Activated naive CD4-positive, alpha-beta T cell treated with anti-CD3 and anti-CD28 coated beads, Interleukin-2, amount 50 U/mL, for 24 hours (primary cell): ENCODE measurements at regions not wholly inside any gene's neighbourhood (a gene's known extent, or its start where the extent isn't known, plus 50 kb on each side); places are given as distances from the start of the nearest gene placed in this dataset.
"Not testable (repeated sequence)": the region's sequence is repeated elsewhere in the genome, so short reads cannot be mapped to it uniquely, and the experiment has no call there.

Experiments
- H3K27ac Mint-ChIP-seq: one replicate; pipeline ENCODE4 v1.8.0; 2021; ENCODE audit warnings: mild to moderate bottlenecking, mixed read lengths
- H3K27me3 Mint-ChIP-seq: one replicate; pipeline ENCODE4 v1.8.0; 2021; ENCODE audit warnings: mixed read lengths
- H3K36me3 Mint-ChIP-seq: one replicate; pipeline ENCODE4 v1.8.0; 2021; ENCODE audit warnings: mixed read lengths
- H3K4me1 Mint-ChIP-seq: one replicate; pipeline ENCODE4 v1.8.0; 2021; ENCODE audit warnings: mixed read lengths
- H3K4me3 Mint-ChIP-seq: one replicate; pipeline ENCODE4 v1.8.0; 2021; ENCODE audit warnings: mild to moderate bottlenecking, mixed read lengths
- H3K9me3 Mint-ChIP-seq: one replicate; pipeline ENCODE4 v1.8.0; 2021; ENCODE audit warnings: mixed read lengths

GRCh38 chr6:3966426-3966825 is 112.5 kb downstream of the FAM217A start:
- Mint-ChIP-seq H3K4me1 (no peaks in the 10 kb centered on the region), H3K4me3 (no peak overlapping the region), H3K9me3 (no peaks in the 10 kb centered on the region), H3K27ac (no peak overlapping the region), H3K27me3 (peaks cover 3% of the 10 kb centered on the region), H3K36me3 (peaks cover 5% of the 10 kb centered on the region)

GRCh38 chr6:3970097-3970496 is 108.8 kb downstream of the FAM217A start:
- no peak overlapping the region for H3K4me3 Mint-ChIP-seq
- H3K27ac Mint-ChIP-seq, result no peak overlapping the region
- H3K27me3 Mint-ChIP-seq, result peaks cover 6% of the 10 kb centered on the region
- no peaks in the 10 kb centered on the region for H3K9me3 Mint-ChIP-seq
- no peaks in the 10 kb centered on the region for H3K4me1 Mint-ChIP-seq
- H3K36me3 Mint-ChIP-seq, result peaks cover 3% of the 10 kb centered on the region

- H3K27ac Mint-ChIP-seq, result not testable (repeated sequence)
Measured at GRCh38 chr6:3973152-3973551, 105.8 kb downstream of the FAM217A start.

DNA sequence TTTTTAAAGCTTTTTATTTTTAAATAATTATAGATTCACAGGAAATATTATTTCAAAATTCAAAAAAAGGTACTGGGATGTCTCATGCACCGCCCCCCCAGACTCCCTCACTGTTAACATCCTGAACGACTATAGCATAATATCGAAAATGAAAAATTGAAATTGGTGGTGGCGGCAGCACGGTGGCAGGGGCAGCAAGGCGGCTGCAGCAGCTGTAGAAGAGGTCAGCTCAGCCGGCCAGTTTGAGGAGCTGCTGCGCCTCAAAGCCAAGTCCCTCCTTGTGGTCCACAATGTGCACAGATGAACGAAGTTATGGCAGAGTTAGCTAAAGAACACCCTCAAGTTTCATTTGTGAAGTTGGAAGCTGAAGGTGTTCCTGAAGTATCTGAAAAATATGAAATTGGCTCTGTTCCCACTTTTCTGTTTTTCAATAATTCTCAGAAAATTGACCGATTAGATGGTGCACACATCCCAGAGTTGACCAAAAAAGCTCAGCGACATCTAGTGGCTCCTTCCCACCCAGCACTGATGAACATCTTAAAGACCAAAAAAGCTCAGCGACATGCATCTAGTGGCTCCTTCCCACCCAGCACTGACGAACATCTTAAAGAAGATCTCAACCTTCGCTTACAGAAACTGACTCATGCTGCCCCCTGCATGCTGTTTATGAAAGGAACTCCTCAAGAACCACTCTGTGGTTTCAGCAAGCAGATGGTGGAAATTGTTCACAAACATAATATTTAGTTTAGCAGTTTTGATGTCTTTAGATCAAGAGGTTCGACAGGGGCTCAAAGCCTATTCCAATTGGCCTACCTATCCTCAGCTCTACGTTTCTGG is 100.8 kb downstream of the FAM217A start:
- Mint-ChIP-seq H3K27me3 (peaks cover 2% of the 10 kb centered on the region), H3K36me3 (peaks cover 4% of the 10 kb centered on the region), H3K4me3 (no peak overlapping the region), H3K27ac (no peak overlapping the region), H3K9me3 (peaks cover 5% of the 10 kb centered on the region), H3K4me1 (peaks cover 10% of the 10 kb centered on the region)

More at GRCh38 chr6:3973152-3973551, 105.8 kb downstream of the FAM217A start:
- H3K36me3 Mint-ChIP-seq, H3K9me3 Mint-ChIP-seq, H3K27me3 Mint-ChIP-seq, H3K4me1 Mint-ChIP-seq, H3K4me3 Mint-ChIP-seq: not testable (repeated sequence)

DNA sequence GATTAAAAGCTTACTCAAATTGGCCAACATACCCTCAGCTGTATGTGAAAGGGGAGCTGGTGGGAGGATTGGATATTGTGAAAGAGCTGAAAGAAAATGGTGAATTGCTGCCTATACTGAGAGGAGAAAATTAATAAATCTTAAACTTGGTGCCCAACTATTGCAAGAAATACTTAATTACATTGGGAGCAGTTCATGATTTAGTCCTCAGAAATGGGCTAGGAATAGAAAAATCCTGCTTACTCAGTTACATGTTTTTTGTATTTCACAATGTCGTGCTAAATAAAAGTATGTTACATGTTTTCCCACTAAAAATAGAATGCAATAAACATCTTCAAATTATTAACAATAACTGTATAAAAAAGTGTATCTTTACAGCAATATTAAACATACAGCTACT is 100.0 kb downstream of the FAM217A start:
- not testable (repeated sequence) for H3K4me1 Mint-ChIP-seq, H3K4me3 Mint-ChIP-seq, H3K27ac Mint-ChIP-seq, H3K9me3 Mint-ChIP-seq, H3K27me3 Mint-ChIP-seq, H3K36me3 Mint-ChIP-seq

GRCh38 chr6:3981917-3982316 is 97.0 kb downstream of the FAM217A start:
- Mint-ChIP-seq H3K4me3 (no peak overlapping the region), H3K27ac (no peak overlapping the region), H3K27me3 (no peaks in the 10 kb centered on the region), H3K36me3 (peaks cover 12% of the 10 kb centered on the region), H3K9me3 (peaks cover 5% of the 10 kb centered on the region), H3K4me1 (peaks cover 15% of the 10 kb centered on the region)

- peaks cover 21% of the 10 kb centered on the region for H3K4me1 Mint-ChIP-seq
- H3K36me3 Mint-ChIP-seq, result peaks cover 15% of the 10 kb centered on the region
- no peak overlapping the region for H3K4me3 Mint-ChIP-seq
- H3K9me3 Mint-ChIP-seq, result peaks cover 5% of the 10 kb centered on the region
- no peak overlapping the region for H3K27ac Mint-ChIP-seq
- no peaks in the 10 kb centered on the region for H3K27me3 Mint-ChIP-seq
Measured at GRCh38 chr6:3983778-3984177, 95.2 kb downstream of the FAM217A start.

GRCh38 chr6:3984494-3984893 is 94.4 kb downstream of the FAM217A start:
- peaks cover 5% of the 10 kb centered on the region for H3K9me3 Mint-ChIP-seq
- no peaks in the 10 kb centered on the region for H3K27me3 Mint-ChIP-seq
- no peak overlapping the region for H3K4me3 Mint-ChIP-seq
- peaks cover 26% of the 10 kb centered on the region for H3K4me1 Mint-ChIP-seq
- H3K27ac Mint-ChIP-seq, result no peak overlapping the region
- H3K36me3 Mint-ChIP-seq, result peaks cover 15% of the 10 kb centered on the region

- no peak overlapping the region for H3K4me3 Mint-ChIP-seq
- peaks cover 15% of the 10 kb centered on the region for H3K36me3 Mint-ChIP-seq
- no peak overlapping the region for H3K27ac Mint-ChIP-seq
- H3K27me3 Mint-ChIP-seq, result no peaks in the 10 kb centered on the region
- H3K9me3 Mint-ChIP-seq, result peaks cover 5% of the 10 kb centered on the region
- peaks cover 35% of the 10 kb centered on the region for H3K4me1 Mint-ChIP-seq
Measured at GRCh38 chr6:3986241-3986640, 92.7 kb downstream of the FAM217A start.

- Mint-ChIP-seq H3K4me1 (peaks cover 41% of the 10 kb centered on the region), H3K27ac (no peak overlapping the region), H3K4me3 (no peak overlapping the region), H3K27me3 (no peaks in the 10 kb centered on the region), H3K9me3 (peaks cover 2% of the 10 kb centered on the region), H3K36me3 (peaks cover 13% of the 10 kb centered on the region)
Measured at GRCh38 chr6:3987053-3987452, 91.9 kb downstream of the FAM217A start.

GRCh38 chr6:3987576-3987975 is 91.4 kb downstream of the FAM217A start:
- H3K36me3 Mint-ChIP-seq, result peaks cover 11% of the 10 kb centered on the region
- H3K9me3 Mint-ChIP-seq, result no peaks in the 10 kb centered on the region
- no peak overlapping the region for H3K27ac Mint-ChIP-seq
- H3K4me3 Mint-ChIP-seq, result no peak overlapping the region
- peaks cover 43% of the 10 kb centered on the region for H3K4me1 Mint-ChIP-seq
- H3K27me3 Mint-ChIP-seq, result no peaks in the 10 kb centered on the region

DNA sequence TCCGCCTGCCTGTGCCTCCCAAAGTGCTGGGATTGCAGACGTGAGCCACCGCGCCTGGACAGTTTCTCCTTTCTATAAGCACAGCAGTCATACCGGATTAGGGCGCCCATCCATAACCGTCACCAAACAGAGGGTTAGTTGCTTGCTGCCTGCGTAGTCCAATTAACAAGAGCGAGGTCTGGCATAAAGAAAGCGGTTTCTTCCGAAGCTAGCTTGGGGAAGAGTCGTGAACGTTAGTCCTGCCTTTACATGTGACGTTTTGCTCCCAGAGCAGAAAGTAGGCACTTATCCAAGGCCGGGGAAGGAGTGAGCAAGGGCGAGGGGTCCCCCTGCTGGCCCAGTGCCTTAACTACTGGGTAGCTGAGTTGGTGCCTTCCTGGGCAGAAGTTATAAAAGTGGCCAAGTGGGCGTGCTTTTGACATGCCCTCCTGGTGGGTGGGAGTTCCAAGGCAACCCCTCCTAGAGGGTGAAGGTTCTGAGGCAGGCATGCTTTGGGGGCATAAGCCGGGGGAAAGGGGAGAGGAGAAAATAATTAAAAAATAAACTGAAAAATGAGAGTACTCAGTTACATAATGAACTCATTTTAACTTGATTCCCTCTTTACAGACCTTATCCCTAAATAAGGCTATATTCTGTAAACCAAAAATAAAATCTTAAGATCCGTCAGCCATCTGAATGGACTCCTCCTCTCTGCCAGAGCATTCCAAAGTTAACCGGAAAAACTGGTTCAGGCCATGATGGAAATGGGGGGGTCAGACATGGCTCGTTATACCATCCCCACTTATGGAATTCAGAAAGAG is 88.0 kb downstream of the FAM217A start:
- Mint-ChIP-seq H3K27me3 (no peaks in the 10 kb centered on the region), H3K27ac (no peak overlapping the region), H3K9me3 (no peaks in the 10 kb centered on the region), H3K36me3 (peaks cover 6% of the 10 kb centered on the region), H3K4me1 (peaks cover 43% of the 10 kb centered on the region), H3K4me3 (no peak overlapping the region)

DNA sequence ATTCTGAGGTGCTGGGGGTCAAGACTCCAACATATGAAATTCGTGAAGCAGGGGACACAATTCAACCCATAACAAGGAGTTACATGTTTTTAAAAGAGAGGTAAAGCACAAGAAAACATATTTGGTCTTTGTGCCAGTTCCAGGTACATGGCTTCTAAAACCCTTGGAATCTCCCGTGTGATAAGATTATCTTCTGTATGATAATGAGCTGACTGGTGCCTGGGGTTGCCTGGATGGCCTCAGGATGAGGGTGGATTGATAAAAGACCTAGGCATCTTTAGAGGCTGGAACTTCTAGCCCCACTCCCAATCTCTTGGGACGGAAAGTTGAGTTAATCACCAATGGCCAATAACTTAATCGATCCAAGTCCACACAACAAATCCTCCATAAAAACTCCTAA is 87.0 kb downstream of the FAM217A start:
- Mint-ChIP-seq H3K36me3 (peaks cover 3% of the 10 kb centered on the region), H3K4me1 (peaks cover 40% of the 10 kb centered on the region), H3K4me3 (no peak overlapping the region), H3K27me3 (no peaks in the 10 kb centered on the region), H3K9me3 (no peaks in the 10 kb centered on the region), H3K27ac (no peak overlapping the region)

DNA sequence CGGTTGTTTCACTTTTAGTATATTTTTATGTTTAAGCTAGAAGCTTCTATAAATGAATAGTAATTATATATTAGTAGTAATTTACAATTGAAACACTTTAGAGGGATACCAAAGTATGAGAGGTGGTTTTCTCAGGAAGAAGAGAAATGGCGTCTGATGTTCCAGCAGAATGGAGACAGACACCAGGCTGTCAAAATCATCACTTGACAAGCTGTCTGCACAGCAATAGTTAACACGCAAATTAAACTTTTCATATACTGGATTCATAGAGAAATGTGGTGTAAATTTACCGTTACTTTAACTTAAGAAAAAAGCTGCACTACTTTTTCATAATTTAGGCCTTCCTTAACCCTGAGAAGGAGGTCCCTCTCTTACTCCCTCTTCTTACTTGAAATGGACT is 82.6 kb downstream of the FAM217A start:
- Mint-ChIP-seq H3K4me3 (no peak overlapping the region), H3K27ac (no peak overlapping the region), H3K36me3 (no peaks in the 10 kb centered on the region), H3K4me1 (peaks cover 34% of the 10 kb centered on the region), H3K27me3 (no peaks in the 10 kb centered on the region), H3K9me3 (no peaks in the 10 kb centered on the region)

DNA sequence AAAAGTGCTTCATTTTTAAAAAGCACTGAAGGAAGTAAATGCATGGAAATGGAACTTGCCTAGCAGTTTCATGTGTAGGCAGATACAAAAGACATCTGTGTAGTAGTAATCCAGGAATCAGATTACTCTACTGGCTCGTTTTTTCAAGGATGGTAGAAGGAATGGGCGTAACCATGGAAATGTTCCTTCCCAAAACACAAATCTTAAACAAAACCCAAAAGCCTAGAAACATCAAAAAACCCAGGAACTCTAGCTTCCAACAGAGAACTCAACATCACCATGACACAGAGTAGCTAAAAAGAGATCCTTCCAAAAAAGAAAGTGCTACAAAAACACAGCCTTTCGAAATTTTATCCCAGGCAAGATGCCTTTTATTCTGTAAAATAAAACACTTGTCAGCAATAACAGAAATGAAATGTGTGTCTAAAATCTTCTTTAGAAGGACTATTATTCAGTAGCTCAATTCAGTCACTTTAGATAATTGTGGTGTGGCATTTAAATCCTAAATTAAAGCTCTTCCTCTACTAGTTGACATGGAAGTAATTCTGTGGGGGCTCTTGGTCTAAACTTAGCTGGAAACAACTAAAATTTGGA is 81.7 kb downstream of the FAM217A start:
- Mint-ChIP-seq H3K27me3 (no peaks in the 10 kb centered on the region), H3K4me1 (peaks cover 36% of the 10 kb centered on the region), H3K4me3 (no peak overlapping the region), H3K27ac (peak overlapping the region; percentile 8), H3K9me3 (no peaks in the 10 kb centered on the region), H3K36me3 (no peaks in the 10 kb centered on the region)
